Sigmoid colon (tissue), 4 donors: ENCODE measurements at regions not wholly inside any gene's neighbourhood (a gene's known extent, or its start where the extent isn't known, plus 50 kb on each side); places are given as distances from the start of the nearest gene placed in this dataset.

ENCODE experiments used
- CTCF ChIP-seq, 4 experiments: fragments of 450-650 bp in 3 of 4; fragments of 200-600 bp in 1 of 4; IDR thresholded peaks; one replicate each; pipeline ENCODE4 v1.5.1; 2016 to 2019; ENCODE audit warnings: antibody characterized with exemption in 4 of 4, mild to moderate bottlenecking in 3 of 4, moderate library complexity in 2 of 4
- POLR2A ChIP-seq, 2 donors: fragments of 450-650 bp; IDR thresholded peaks; one replicate each; pipeline ENCODE4 v1.6.1; 2016; ENCODE audit warnings: antibody characterized with exemption in 2 of 2, mild to moderate bottlenecking in 2 of 2, moderate library complexity in 2 of 2
- POLR2AphosphoS5 ChIP-seq, 4 donors: sonication (generic); formaldehyde crosslinking; IDR thresholded peaks; one replicate each; pipeline ENCODE4 v1.6.1; 2017; ENCODE audit warnings: antibody characterized with exemption in 4 of 4

GRCh38 chr7:16232273-16232672 lies 189.1 kb downstream of the CRPPA start:
- TF ChIP-seq CTCF (IDR thresholded peaks at IDR 0.05) (no peak), POLR2A (IDR thresholded peaks at IDR 0.05) (no peak), POLR2AphosphoS5 (IDR thresholded peaks at IDR 0.05) (no peak)
